Stimulated activated CD8-positive, alpha-beta memory T cell treated with anti-CD3 and anti-CD28 coated beads, Interleukin-7, amount 100 ng/mL, for 24 hours (primary cell): ENCODE measurements at regions not wholly inside any gene's neighbourhood (a gene's known extent, or its start where the extent isn't known, plus 50 kb on each side); places are given as distances from the start of the nearest gene placed in this dataset.

Source experiments
- DNase-seq: peaks from one replicate; pipeline ENCODE4 v3.0.0-alpha.2; 2020; ENCODE audit warnings: low read depth

GRCh38 chr10:3409928-3410327, 237.3 kb upstream of the PITRM1 start:
- DNase-seq = no peak

DNA sequence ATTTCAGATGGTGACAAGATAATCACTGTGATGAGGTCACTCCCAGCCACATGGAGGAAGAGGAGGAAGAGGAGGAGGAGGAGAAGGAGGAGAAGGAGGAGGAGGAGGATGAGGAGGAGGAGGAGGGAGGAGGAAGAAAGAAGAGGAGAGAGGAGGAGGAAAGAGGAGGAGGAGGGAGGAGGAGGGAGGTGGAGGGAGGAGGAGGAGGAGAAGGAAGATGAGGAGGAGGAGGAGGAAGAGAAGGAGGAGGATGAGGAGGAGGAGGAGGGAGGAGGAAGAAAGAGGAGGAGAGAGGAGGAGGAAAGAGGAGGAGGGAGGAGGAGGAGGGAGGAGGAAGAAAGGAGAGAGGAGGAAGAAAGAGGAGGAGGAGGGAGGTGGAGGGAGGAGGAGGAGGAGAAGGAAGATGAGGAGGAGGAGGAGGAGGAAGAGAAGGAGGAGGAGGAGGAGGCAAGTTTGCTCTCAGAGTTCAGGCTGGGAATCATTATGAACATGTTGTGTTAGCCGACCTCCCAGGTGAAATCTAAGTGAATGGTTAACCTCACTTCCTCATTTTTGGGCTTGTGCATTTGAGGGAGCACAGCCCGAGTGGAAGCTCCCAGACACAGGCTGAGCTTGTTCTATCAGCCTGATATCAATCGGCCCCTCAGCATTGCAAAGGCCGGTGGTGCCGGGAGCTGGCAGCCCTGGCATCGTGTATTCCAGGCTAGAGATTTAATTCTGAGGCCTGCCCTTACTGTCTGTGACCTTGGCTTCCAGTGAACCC, 236.2 kb upstream of the PITRM1 start:
- no peak for DNase-seq

- DNase-seq = no peak
These were observed 234.6 kb upstream of the PITRM1 start for GRCh38 chr10:3407208-3407607.

DNA sequence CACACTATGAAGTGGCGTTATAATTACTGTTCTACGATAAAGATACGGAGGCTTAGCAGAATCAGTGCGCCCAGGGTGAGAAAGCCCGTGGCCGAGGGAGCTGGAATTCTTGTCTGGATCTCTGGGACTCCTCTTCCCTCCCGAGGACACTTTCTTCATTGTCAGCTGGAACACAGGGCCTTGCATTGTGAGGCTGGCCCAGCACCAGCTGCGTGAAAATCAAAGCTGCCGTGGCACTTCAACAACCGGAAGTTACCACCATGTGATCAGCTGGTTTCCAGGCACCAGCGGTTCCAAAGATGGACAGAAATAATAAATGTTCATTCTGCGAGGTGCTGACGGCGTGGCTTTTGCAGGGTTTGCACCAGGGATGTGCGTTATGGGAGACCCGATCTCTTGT, 234.0 kb upstream of the PITRM1 start:
- DNase-seq = no peak

DNA sequence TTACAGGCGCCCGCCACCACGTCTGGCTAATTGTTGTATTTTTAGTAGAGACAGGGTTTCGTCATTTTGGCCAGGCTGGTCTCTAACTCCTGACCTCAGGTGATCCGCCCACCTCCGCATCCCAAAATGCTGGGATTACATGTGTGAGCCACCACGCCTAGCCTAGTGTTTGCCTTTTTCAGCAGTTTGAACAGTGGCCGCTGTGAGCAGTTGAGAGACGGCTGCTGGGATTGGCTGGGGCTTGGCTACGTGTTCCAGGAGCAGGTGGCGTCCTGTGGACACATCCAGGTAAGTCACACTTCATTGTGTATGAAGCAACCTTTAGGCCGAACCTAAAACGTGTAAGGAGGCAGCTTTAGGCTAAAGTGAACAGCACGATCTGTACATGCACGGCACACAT, 231.8 kb upstream of the PITRM1 start:
- no peak for DNase-seq

DNA sequence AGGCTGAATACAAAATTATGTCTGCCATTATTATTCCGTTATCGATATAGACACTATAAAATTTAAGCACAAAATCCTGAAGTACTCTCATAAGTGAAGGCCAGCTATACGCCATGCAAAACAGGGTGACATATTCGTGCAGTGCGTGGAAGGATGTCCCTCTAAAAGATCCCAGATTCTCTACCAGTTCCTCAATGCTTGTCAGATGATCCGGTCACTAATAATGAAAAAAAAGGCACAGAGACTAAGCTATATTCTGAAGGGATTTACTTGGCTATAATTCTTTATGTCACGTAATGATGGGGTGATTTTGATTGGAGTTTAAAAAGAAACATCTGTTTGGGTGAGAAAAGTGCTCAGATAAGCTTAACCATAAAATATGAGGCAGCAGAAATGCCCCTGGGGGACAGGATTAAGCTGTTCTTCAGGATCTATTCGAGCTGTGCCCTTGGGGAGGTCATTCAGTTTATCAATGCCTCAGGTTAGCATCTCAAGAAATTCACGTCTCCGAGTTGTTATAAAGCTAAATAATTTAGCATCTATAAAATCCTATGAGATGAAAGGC, 229.7 kb upstream of the PITRM1 start:
- no peak for DNase-seq

- no peak for DNase-seq
These were observed 228.9 kb upstream of the PITRM1 start for GRCh38 chr10:3401491-3401938.

- DNase-seq = no peak
These were observed 227.8 kb upstream of the PITRM1 start for GRCh38 chr10:3400348-3400747.

DNA sequence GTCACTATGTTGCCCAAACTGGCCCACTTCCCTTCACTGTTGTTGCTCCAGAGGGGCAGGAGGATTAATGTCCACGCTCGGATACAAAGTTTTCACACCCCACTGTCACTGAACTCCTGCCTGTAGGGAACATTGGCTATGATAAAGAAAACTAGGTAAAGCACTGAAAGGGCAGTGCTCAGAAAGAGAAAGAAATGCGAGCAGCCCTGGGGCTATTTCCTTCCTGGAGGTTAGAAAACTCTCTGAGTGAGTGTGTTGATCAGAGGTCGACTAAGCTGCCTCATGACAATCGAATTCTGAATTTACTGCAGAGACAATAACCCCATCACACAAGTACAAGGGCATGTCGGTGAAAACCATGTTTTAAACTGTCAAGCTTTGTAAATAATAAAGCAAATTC, 227.2 kb upstream of the PITRM1 start:
- DNase-seq = no peak

GRCh38 chr10:3398825-3399646, 226.5 kb upstream of the PITRM1 start:
- DNase-seq = no peak

DNA sequence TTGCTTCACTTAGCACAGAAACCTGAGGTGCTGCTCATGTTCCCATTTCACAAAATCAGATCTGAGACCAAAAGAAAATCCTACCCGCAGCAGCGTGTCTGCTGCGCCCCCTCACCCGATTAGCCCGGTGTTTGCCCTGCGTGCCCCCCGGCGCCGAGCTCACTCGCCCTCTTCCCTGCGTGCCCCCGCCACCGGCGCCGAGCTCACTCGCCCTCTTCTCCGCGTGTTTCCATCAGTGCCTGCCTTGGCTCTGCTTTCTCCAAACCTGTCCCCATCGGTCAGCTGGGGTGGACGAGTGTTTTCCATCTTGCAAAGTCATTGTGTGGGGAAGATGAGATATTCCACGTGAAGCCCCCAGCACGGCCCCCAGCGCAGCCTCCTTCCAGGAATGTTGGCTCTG, 225.3 kb upstream of the PITRM1 start:
- no peak for DNase-seq

GRCh38 chr10:3397231-3397630, 224.6 kb upstream of the PITRM1 start:
- DNase-seq = no peak

GRCh38 chr10:3396116-3396515, 223.5 kb upstream of the PITRM1 start:
- no peak for DNase-seq

DNA sequence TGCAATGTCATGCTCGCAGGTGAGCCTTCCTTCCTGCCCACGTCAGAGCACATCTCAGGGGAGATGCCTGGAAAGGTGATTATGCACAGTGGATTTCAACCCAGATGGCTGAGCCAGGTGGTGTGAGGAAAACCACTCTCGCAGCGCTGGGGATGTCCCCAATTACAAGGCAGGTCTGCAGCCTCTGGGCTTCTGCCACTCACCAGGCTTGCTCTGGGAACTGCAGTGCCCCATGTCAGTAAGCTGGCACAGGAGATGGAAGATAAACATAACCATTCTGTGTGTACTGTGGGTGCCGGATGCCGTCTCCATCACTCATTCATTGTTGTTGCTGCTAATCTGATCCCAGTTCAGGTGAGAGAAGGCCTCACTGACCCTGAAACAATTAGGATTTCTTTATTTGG, 222.9 kb upstream of the PITRM1 start:
- no peak for DNase-seq

GRCh38 chr10:3395041-3395440, 222.5 kb upstream of the PITRM1 start:
- DNase-seq = no peak

- DNase-seq = no peak
These were observed 221.4 kb upstream of the PITRM1 start for GRCh38 chr10:3393958-3394357.

GRCh38 chr10:3391657-3392056, 219.1 kb upstream of the PITRM1 start:
- DNase-seq = no peak

DNA sequence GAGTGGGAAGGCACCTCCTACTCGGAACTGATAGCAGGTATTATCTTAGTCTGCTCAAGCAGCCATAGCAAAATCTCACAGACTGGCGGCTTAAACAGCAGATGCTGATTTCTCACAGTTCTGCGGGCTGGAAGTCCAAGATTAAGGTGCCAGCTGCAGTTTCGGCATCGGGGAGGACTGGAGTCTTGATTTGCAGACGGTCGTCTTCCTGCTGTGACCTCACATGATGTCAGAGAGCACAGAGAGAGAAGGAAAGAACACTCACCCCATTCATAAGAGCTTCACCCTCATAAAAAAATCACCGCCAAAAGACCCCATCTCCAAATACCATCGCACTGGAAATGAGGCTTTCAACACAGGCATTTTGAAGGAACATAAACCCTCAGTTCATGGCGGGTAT, 216.5 kb upstream of the PITRM1 start:
- no peak for DNase-seq

GRCh38 chr10:3385487-3385886, 212.9 kb upstream of the PITRM1 start:
- no peak for DNase-seq

GRCh38 chr10:3382092-3382491, 209.5 kb upstream of the PITRM1 start:
- no peak for DNase-seq

GRCh38 chr10:3380406-3381050, 207.9 kb upstream of the PITRM1 start:
- DNase-seq = no peak

- no peak for DNase-seq
These were observed 204.0 kb upstream of the PITRM1 start for GRCh38 chr10:3376631-3377030.

- no peak for DNase-seq
These were observed 202.9 kb upstream of the PITRM1 start for GRCh38 chr10:3375505-3375904.
